ENCODE measurements at regions not wholly inside any gene's neighbourhood (a gene's known extent, or its start where the extent isn't known, plus 50 kb on each side); places are given as distances from the start of the nearest gene placed in this dataset.
A peak's percentile ranks its signal among the peaks of the same experiment; 100 is the strongest.

DNA sequence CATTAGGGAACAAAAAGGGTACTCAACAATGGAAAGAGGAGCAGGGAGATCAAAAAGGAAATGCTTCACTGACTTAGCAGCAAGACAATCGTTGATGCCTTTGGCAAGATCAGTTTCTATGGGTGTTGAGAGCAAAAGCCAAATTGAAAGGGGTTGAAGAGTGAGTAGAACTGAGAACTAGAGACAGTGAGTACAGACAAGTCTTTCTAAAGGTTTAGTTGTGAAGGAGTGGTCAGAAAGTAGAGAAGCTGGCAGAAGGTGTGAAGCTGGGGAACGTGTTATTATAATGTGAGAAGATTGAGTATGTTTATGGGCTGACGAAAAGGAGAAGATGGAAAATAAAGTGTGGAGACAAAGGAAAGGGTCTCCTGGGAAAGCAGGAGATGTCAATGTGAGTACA is 221.2 kb upstream of the USP25 start:
- in situ Hi-C loops (cut with HindIII; ENCODE audit: low pct_ligation_motif_present, low pct_unique_long_range_greater_than_20kb, low sequenced_read_pairs), result no loop called here

DNA sequence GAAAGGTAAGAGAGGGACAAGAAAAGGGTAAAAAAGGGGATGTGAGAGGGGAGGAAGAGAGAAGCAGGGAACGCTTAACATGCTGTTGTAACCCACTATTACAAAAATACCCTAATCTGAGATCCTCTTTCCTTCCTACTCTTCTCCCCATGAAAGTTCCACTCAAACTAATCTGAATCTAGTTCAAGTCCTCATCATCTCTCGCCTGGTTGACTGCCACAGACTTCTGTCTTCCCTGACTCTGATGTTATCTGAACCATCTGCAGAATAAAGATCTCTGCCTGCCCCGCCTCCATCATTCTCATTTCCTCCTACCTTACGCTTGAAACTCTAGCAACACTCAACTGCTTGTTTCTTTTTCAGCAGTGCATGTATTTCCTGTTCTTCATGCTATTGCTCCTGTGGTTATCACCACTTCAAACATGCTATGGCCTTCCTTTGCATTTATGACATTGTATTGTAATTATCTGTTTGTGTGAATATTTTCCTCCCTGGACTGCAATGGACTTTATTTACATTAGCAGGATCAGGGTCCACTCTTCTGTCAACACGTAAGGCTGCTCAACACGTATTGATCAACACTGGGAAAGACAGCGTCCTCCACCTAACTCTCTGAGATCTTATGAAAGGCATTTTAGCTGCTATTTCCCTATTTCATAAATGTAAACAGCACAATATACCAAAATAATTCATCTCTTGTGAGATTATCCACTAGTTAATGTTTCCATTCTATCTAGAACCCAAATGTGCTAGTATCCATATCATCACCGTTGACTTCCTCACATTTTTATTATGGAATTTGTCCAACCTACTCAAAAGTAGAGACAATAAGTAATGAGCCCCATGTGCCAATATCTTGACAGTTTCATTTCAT is 215.5 kb upstream of the USP25 start:
- DNase-seq, result no peak

More for the DNA sequence above, 221.2 kb upstream of the USP25 start:
- no peak for DNase-seq

DNA sequence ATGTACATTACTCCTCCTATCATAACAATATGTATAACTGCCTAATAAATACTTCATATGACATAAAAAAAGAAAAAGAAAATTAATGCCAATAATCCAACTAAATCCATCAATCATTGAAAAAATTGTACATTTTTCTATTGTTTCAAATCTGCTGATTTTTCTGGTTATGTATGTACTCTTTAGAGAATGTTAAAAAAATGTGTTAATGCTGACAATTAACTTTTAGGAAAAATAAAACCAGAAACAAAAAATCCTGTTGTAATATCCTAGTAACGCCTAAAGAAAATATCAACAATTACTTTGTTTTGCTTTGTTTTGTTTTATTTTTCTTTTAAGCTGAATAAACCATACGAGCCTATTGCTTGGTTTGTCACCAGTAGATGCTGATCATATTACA is 213.9 kb upstream of the USP25 start:
- in situ Hi-C loops (cut with HindIII; ENCODE audit: low pct_ligation_motif_present, low pct_unique_long_range_greater_than_20kb, low sequenced_read_pairs), result no loop called here
- no peak for DNase-seq

More for the DNA sequence above, 215.5 kb upstream of the USP25 start:
- in situ Hi-C loops (cut with HindIII; ENCODE audit: low pct_ligation_motif_present, low pct_unique_long_range_greater_than_20kb, low sequenced_read_pairs), result no loop called here

DNA sequence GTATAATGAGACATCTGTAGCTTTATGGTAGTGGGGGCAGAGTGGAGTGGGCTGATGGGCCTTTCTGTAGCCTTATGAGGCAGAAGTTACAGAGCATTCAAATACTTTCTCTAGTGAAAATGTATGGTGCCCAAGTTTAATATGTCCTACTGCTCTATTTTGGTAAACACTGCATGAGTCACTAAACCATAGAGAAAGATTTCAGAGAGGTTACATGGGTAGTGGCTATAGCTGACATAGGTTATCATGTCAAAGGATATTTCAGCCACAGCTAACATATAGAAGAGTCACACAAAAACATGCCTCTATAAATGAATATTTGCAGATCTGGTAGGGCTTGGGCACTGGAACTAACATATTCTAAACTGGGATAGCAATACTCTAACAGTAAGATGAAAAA is 212.4 kb upstream of the USP25 start:
- in situ Hi-C loops (cut with HindIII; ENCODE audit: low pct_ligation_motif_present, low pct_unique_long_range_greater_than_20kb, low sequenced_read_pairs), result no loop called here
- DNase-seq, result no peak

DNA sequence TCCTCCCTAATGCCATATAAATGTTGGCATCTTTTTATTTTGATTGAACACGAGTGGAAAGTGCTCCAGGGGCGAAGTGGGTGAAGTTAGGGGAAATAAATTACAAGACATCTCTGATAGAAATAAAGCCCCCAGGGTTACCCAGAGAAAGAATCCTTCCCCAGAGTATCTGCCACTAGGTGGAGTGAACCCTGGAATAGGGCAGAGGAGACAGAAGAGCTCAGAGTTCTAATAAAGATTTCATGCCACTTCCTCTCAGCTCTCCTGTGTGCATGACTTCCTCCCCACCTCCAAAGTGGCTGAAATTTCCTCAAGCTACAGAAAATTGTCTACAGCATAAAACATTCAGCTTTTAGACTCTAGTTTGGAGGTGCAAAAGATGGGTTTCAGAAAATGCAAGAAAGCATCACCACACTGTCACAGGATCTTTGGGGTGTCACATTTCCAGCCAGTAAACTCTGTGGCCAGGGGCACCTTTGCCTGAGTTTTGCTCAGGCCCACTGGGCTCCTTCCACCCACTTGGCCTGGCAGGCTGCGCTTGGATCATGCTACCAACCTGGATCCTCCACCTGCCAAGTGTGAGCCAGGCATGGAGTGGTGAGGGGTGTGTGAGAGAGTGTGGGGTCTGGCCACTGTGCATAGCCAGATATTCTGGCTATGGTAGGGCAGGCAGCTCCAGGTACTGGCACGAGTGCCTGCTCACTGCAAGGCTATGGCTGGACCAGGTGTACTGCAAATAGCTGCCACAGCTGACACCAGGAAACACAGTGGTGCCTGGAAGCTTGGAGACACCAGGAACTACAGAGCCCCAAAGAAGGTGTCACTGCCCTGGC is 208.8 kb upstream of the USP25 start:
- peak; percentile 2 for DNase-seq

DNA sequence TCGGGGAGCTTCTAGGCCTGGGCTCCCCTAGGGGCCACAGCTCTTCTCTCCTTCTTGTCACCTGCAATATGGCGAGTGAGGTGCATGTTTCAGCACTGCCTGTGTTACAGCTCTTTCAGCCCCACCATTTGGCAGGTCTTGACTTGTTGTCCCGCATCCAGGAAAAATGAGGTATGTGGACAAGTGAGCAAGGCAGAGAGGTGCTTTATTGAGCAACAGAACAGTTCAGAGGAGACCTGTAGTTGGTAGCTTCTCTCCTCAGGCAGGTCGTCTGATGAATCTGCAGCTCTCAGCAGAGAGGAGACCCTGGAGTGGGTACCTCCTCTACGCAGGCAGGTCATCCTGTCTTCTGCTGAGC is 208.2 kb upstream of the USP25 start:
- in situ Hi-C loops (cut with HindIII; ENCODE audit: low pct_ligation_motif_present, low pct_unique_long_range_greater_than_20kb, low sequenced_read_pairs), result no loop called here
- DNase-seq, result no peak

More for the DNA sequence above, 208.8 kb upstream of the USP25 start:
- in situ Hi-C loops (cut with HindIII; ENCODE audit: low pct_ligation_motif_present, low pct_unique_long_range_greater_than_20kb, low sequenced_read_pairs), result no loop called here

DNA sequence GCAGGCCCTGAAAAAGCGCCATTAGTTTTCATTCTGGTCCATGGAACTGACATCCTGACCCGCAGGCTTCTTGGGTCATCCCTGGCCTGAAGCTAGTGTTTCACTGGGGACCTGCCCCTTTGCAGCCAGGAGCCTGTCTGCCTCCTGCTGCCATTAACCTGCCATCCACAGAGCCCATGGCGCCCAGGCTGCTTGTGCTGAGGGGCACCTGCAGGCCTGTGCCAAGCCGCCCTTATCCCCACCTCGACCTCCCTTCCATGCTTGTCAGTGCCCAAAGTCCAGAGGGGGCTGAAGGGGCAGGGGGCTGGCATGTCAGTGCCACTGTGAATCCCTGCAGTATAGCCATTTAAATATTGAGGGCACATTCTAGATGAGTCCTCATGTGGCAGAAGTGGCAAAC is 207.6 kb upstream of the USP25 start:
- no peak for DNase-seq
- in situ Hi-C loops (cut with HindIII; ENCODE audit: low pct_ligation_motif_present, low pct_unique_long_range_greater_than_20kb, low sequenced_read_pairs), result no loop called here

DNA sequence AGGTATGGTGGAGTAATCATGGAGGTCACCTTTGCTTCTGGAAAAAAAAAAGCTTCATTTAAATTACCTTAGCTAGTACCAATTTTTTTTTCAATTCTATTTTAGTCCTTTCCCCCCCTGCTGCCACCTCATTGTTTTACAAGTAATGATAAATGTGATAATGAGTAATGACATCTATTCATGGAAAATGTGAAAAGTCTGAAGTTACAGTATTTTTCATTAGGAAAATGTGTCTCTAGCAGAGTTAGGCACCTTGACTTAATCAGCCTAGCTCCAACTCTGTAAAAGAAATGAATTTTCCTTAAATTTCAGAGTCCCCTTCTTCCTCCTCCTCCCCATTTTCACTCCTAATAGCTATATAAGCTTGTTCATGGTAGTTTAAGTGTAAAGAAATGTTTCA is 204.9 kb upstream of the USP25 start:
- no peak for DNase-seq
- in situ Hi-C loops (cut with HindIII; ENCODE audit: low pct_ligation_motif_present, low pct_unique_long_range_greater_than_20kb, low sequenced_read_pairs), result no loop called here

DNA sequence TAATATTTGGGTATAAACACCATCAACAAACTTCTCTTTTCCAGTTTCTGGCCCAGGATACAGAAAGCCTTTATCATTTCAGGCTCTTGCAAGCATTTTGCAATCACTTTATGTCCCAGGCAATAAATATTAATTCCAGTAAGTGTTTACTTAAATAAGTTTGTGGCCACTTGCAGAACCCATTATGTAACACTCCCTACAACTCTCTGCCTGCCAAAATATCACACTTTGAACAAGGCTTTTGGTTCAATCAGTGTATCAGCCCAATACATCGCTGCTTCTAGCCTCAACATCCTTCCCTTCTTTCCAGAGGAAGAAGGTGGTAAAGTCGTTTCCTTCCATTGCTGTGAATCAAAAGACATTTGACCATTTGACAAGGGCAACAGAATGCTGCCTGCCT is 203.0 kb upstream of the USP25 start:
- in situ Hi-C loops (cut with HindIII; ENCODE audit: low pct_ligation_motif_present, low pct_unique_long_range_greater_than_20kb, low sequenced_read_pairs), result no loop called here
- DNase-seq, result no peak

DNA sequence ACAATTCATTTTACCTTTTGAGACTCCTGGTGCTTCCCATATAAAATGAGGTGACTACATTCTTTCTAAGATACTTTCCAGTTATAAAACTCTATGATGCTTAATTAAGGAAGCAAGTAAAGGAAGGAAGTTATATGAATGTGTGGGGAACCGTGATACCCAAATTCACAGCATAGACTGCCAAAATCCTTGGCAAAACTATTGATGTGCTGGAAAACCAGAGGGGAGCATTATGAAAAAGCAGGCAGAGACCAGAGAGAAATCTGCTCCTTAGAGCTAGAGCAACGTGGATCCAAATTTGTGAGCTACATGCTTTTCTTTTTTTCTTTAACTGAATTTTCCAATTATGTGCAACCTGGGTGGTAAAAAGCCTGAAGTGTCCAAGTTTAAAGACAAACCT is 201.4 kb upstream of the USP25 start:
- no peak for DNase-seq

DNA sequence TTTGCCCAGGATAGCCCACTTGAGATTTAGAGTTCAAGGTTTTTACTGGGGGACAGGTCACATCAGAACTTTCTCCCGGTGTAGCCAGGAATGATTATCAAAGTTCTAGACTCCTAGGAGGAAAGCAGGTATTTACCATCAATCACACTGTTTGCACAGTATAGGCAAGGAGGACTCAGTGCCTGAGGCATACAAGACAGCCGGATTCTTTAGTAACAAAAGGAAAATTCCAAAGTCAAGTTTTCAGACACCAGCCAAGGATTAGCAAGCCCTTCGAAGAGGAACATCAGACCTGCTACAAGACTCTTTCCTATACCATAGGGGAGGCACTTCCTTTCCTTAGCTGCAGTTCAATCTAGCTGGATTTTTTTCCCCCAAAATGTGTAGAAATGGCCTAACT is 197.8 kb upstream of the USP25 start:
- in situ Hi-C loops (cut with HindIII; ENCODE audit: low pct_ligation_motif_present, low pct_unique_long_range_greater_than_20kb, low sequenced_read_pairs), result no loop called here

More for the DNA sequence above, 201.4 kb upstream of the USP25 start:
- in situ Hi-C loops (cut with HindIII; ENCODE audit: low pct_ligation_motif_present, low pct_unique_long_range_greater_than_20kb, low sequenced_read_pairs), result no loop called here

DNA sequence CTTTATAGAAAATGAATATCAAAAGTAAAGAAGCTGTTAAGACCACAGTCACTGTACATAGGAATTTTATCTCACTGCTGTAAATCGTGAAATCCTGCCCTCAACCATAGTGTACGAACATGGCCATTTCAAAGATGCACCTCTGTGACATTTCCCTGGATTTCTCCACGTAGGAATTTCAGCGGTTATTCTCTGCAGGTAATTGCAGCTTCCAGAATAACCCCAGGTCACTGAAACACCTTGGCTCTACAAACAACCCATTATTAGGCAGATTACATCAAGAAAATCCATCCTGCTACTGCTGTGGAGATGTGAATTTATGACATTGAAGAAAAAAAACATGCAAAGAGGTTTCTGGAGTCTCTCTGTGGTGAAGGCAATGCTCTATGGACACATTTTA is 196.2 kb upstream of the USP25 start:
- no peak for DNase-seq
- in situ Hi-C loops (cut with HindIII; ENCODE audit: low pct_ligation_motif_present, low pct_unique_long_range_greater_than_20kb, low sequenced_read_pairs), result no loop called here

More for the DNA sequence above, 197.8 kb upstream of the USP25 start:
- no peak for DNase-seq

DNA sequence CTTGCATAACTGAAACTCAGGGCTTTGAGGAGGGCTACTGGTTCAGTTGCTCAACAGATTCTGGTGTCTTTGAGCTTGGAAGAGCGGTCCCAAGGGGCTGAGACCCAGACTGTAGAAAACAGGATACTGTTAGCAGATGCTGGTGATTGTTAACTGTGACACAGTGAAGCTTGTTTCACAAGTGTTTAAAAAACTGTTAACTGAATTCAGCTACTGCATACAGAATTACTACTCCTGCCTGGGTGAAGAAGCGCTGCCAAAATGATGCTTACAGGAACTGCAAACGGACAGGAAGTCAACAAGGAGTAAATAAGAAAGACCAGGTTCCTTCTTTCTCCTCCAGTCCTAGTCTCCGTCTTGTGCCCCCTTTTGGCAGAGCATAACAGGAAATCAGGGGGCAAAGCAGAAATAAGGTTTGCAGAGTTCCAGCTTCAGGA is 195.3 kb upstream of the USP25 start:
- DNase-seq, result no peak
- in situ Hi-C loops (cut with HindIII; ENCODE audit: low pct_ligation_motif_present, low pct_unique_long_range_greater_than_20kb, low sequenced_read_pairs), result no loop called here

DNA sequence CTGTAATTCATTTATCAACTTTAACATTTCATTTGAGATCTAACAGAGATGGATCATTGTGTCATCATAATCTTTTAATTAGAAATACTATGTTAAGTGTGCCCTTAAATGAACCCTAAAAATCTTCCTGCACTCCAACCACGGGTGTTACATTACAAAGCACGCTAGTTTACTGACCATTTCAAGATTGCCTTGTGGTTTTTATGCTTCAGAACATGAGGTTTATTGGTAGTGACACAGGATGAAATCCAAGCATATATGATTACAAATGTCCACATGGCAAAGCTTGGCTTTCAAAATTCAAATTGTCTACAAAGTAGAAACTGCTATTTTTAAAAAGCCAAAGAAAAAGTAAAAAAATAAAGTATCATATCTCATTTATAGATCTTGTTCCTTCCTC is 190.4 kb upstream of the USP25 start:
- DNase-seq, result no peak
- in situ Hi-C loops (cut with HindIII; ENCODE audit: low pct_ligation_motif_present, low pct_unique_long_range_greater_than_20kb, low sequenced_read_pairs), result no loop called here

DNA sequence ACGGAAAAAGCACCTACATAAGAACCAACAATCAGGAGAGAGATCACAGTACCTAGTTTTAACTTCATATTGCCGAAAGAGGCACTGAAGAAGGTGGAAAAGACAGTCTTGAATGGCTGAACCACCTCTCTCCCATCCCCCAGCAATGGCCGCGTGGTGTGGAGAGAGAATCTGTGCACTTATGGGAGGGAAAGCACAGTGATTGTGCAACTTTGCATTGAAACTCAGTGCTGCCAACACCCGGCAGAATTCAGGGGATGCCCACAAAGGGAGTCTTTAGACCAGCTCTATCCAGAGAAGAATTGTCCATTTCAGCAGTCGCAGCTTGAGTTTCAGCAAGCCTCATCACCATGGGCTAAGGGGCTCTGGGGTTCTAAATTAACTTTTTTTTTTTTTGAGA is 186.3 kb upstream of the USP25 start:
- DNase-seq, result no peak
- in situ Hi-C loops (cut with HindIII; ENCODE audit: low pct_ligation_motif_present, low pct_unique_long_range_greater_than_20kb, low sequenced_read_pairs), result no loop called here

DNA sequence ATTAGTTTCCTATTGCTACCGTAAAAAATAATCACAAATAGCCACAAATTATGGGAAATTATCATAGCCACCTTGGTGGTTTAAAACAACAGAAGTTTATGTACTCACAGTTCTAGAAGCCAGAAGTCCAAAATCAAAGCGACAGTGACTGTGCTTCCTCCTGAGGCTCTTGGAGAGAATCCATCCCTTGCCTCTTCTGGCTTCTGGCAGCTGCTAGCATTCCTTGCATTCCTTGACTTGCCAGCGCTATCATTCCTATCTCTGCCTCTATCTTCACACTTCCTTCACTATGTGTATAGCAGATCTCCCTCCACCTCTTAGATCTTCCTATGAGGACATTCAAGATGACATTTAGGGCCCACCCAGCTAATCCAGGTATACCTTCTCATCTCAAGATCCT is 180.1 kb upstream of the USP25 start:
- in situ Hi-C loops (cut with HindIII; ENCODE audit: low pct_ligation_motif_present, low pct_unique_long_range_greater_than_20kb, low sequenced_read_pairs), result no loop called here
- DNase-seq, result peak; percentile 20

DNA sequence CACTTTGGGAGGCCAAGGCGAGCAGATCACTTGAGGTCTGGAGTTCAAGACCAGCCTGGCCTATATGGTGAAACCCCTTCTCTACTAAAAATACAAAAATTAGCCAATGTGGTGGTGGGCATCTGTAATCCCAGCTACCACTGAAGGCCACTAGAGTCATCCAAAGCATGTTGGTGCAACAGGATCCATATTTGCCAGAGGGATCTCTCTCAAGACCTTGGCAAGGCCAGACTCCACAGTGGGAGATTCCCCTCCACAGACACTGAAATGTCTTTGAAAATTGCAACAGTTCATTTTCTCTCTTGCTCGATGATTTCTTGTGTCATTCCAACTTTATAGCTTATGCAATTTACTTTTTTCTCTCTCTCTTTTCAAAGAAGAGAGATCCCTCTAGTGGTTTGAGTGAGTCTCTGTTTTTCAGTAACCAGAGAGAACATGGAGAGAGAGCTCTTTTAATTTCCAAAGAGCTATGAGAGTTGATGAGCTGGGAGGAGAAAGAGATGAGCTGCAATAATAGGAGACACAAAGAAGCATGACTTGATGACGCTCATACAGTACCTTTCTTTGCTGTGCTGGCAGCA is 176.8 kb upstream of the USP25 start:
- peak; percentile 14 for DNase-seq
- in situ Hi-C loops (cut with HindIII; ENCODE audit: low pct_ligation_motif_present, low pct_unique_long_range_greater_than_20kb, low sequenced_read_pairs), result no loop called here

DNA sequence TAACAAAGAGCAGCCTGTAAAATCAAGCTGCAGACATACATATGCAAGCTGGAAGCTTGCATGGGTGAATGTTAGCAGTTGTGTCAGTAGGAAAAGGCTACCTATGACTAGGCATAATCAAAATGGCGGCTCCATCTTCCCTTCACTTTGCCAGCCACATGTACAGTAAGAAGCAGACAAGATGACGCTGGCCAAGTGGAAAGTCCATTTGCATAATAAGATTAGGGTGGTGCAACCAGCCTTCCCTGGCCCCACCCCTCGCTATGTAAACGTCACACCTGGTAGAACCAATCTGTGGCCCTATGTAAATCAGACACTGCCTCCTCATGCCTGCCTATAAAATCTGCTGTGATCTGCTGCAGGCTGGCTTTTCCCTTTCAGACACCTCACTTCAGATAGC is 171.9 kb upstream of the USP25 start:
- no peak for DNase-seq
- in situ Hi-C loops (cut with HindIII; ENCODE audit: low pct_ligation_motif_present, low pct_unique_long_range_greater_than_20kb, low sequenced_read_pairs), result no loop called here

DNA sequence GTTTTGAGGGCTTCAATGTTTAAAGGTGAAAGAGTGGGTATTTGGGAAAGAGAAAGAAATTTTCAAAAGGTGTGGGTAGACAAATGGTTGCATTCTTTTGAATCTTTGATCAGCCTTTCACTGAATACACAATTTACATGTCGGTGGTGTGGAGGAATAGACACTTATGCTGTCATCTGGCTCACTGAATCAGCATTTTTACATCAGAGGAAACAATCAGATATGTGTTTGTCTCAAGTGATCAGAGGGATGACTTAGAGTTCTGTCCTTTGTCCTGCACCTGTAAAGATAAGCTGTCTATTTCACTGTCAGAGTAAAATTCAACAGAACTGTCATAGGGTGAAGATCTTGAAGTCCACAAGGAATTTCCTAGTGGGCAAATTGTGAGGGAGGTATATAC is 170.9 kb upstream of the USP25 start:
- DNase-seq, result no peak
- in situ Hi-C loops (cut with HindIII; ENCODE audit: low pct_ligation_motif_present, low pct_unique_long_range_greater_than_20kb, low sequenced_read_pairs), result no loop called here

Data from ACHN (cell line).